Tongue (tissue), 1 donor: ENCODE measurements at regions not wholly inside any gene's neighbourhood (a gene's known extent, or its start where the extent isn't known, plus 50 kb on each side); places are given as distances from the start of the nearest gene placed in this dataset.
"Not testable (repeated sequence)": the region's sequence is repeated elsewhere in the genome, so short reads cannot be mapped to it uniquely, and the experiment has no call there.

Experiments used
- DNase-seq: peaks from one replicate; pipeline ENCODE4 v3.0.0-alpha.2; 2015

DNA sequence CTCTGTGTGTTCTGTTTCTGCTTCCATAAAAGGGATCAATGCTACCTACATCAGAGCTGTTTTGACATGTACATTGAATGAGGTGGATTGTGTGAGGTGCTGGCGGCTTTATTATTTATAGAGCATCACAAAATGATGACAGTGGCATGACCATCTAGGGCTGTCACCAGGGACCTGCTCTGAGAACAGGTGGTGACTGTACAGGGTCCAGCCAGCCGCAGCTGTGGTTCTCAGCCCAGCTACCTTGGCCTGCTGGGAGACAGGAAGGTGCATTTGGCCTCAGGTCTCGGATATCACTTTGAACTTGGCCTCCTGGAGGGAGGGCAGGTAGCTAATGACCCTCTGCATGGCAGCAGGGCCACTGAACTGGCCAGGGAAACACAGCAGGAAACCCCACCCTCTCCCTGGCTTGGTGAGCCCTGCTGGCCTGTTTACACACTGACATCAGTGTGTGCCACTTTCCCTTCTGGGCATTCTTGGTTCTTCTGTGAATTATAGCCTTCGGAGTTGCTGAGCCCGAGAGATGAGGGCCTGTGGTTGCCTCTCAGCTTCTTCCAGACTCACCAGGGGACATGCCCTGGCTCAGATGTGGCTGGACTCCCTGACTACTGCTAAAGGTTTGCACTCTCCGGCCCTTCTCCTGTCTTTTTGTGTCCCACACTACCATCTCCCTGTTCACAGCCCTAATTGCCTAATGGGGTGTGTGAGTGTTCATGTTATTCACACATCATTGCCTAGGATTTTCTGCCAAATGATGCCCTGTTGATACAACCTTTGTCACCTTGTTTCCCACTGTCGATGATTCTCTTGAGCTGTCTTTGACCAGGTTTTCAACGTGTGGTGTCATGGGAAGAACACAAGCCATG lies 109.2 kb upstream of the RAB12 start:
- DNase-seq, result no peak

DNA sequence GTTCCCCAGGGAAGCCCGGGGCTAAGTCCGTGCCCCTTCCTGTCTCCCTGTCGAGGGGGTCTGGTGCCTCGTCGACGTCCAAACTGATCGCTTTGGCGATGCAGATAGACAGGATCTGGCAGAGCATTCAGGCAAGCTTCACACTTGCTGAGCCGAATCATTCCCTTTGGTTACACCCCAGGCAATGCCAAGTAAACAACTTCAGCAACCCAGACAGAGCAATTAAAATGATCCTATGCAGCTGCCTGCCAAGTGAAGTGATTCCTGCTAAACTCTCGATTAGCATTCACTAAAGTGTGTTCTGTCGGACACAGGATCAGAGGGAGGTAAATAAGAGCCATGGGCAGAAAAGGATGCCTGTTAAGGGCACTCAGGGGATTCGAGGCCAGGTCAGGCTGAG lies 108.2 kb upstream of the RAB12 start:
- peak; percentile 79 for DNase-seq

DNA sequence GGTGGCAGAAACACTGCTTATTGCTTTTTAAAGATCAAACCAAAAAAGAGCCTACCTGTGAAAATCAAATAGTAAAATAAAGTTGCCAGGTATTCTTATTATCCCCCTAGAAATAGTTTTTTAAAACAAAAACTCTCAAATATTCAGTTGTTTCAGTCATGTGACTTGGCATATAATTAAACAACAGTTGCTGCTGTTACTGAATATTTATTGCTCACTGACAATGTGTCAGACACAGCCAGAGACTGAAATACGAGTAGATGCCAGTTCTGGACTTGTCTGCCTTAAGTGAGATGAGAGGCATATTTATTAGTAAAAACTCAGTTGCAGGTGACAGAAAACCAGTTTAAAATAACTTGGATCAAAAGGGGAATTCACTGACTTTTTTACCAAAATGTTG lies 106.0 kb upstream of the RAB12 start:
- DNase-seq, result no peak

DNA sequence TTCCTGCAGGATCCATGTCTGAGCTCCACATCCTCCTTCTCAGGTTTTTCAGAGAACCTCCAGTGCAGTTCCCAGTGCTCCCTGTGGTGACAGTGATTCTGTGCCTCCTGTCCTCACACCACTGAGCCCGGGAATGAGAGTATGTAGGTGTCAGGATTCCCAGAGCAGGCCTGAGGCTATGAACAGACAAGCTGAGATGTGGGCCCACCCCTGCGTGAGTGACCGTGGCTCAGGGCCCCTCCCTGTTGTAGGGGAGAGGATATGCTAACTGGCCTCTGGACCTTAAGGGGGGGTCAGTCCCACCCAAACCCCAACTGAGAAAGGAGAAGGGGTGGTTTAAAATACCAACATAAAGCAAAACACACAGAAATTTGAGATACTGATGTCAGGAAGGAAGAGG lies 104.8 kb upstream of the RAB12 start:
- DNase-seq, result no peak

DNA sequence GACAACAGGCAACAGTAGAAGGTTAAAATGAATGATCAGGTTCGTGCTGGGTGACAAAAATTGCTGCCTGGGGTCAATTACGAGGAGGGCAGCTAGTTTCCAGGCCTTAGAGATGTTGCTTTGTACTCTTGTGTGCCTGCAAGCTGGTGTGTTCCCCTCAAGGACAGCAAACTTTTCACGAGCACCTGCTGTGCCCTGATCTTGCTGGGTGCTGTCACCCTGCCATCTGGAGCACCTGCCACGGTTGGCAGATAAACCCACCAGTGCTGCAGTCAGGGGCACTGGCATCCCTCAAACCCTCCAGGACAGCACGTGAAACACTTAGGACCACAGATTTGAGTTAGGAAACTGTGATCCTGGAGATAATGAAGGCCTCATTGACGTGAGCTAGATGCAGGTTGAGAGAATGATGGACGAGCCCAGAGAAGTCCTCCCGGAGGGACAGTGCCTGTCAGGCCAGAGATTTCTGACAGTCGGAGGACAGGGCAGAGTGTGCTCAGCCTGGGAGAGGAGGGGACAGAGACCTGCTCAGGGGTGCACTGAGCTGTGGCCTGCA lies 104.3 kb upstream of the RAB12 start:
- no peak for DNase-seq

DNA sequence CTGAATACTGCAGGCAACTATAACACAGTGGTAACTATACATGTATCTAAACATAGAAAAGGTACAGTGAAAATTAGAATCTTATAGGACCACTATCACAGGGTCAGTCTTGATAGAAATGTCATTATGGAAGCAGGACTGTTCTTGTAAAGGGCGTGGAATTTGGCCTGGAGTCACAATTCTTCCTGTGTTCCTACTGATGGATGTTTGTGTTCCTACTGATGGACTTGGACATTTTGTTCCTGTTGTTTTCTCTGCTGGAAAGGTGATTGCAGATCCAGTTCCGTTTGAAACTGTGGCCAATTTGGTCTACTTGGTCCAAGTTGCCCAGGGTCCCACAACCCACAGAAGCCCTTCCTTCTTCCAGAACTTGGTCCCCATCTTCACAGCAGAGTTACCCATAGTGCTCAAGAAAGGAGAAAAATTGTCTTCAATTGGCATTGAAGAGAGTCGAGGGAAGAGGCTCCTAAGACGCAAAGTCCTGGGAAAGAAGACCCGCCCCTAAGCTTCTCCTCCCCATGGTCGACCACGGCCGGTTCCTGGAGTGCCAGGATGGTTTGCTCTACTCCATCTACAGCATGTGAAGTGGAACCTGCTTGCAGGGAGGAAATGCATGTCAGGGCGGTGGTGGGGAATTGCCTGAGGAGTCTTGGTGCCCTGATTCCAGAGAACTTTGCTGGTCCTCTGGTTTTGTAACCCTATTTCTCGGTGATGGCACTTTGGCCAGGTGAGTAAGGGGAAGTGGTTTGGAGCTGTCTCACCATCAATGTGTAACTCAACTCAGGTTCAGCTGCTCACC lies 102.8 kb upstream of the RAB12 start:
- no peak for DNase-seq

DNA sequence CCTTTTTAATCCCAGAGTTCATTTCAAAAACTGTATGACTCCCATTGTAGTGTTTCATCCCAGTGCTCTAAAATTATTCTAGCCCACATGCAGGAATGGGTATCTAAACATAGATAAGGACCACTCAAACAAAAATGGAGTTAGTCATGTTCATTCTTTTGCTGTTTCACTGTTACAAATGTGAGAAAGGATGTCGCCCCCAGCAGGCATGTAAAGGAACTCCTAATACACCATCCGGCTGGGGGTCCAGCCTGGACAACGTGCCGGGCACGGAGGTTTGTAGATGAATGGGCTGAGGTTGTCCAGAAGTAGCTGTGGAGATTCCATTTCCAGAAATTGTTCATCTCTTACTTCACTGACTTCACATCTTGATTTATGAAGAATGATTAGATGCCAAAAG lies 101.9 kb upstream of the RAB12 start:
- no peak for DNase-seq

DNA sequence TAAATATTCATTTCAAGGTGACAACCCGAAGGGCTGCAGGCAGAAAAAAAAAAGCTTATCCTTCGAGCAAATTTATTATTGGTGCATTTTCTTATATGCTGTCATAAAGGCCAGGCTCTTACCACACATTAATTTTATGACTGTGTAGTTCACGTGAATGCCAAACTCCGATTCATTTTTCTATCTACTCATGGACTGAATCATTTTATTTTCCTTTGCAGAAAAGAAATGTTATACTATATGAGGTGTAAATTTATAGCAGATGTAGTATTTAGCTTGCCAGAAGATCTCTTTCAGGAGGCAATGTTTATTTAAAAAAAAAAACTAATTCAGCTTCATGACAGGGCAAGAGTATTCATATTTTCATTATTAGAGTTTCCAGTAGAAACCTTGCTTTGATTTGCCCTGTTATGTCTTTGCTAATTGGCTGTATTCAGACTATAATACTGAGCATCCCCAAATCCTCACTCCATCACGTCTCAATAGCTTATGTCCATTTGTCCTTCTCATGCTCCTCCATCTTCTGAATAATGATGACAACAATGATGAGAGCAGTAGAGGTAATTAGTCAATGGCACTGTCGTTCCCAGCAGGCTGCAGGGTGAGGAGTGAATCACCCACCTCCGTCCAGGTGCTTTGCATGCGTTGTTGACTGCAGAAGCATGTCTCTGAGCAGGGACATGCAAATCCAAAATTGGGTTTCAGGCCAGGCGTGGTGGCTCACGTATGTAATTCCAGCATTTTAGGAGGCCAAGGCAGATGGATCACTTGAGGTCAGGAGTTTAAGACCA lies 101.1 kb upstream of the RAB12 start:
- no peak for DNase-seq

DNA sequence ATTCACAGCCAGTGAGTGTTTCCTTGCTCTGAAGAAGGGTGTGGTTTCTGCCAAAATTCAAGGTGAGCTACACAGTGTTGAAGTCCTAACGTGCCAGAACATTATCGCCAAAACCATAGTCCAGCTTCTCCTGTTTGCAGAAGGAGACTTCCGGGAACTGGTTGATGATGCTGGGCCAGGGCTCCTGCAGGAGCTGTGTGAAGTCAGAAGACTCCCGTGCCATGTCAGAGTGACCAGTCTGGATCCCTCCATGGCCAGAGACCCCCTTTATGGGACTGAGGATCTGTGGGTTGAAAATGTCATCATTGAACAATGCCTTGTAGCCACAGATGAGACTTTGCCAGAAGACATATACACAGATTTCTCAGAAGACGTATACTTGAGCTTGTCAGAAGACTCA lies 96.0 kb upstream of the RAB12 start:
- no peak for DNase-seq

DNA sequence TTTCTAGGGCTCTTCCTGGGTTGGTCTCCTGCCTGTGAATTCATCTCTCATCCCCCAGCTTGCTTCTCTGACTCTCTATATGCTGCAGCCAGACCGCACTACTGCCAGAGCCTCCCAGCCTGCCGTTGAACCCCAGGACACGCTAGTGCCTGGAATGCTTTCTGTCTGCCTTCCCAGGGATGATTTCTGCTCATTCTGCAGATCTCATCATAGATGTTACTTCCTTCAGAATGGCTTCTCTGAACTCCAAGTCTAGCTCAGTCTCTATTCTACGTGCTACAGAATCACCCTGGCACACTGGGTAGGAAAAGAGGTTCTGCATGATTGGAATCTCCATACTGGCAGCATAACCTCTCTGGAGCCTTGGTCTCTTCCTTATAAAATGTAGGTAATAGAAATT lies 94.8 kb upstream of the RAB12 start:
- DNase-seq, result no peak

DNA sequence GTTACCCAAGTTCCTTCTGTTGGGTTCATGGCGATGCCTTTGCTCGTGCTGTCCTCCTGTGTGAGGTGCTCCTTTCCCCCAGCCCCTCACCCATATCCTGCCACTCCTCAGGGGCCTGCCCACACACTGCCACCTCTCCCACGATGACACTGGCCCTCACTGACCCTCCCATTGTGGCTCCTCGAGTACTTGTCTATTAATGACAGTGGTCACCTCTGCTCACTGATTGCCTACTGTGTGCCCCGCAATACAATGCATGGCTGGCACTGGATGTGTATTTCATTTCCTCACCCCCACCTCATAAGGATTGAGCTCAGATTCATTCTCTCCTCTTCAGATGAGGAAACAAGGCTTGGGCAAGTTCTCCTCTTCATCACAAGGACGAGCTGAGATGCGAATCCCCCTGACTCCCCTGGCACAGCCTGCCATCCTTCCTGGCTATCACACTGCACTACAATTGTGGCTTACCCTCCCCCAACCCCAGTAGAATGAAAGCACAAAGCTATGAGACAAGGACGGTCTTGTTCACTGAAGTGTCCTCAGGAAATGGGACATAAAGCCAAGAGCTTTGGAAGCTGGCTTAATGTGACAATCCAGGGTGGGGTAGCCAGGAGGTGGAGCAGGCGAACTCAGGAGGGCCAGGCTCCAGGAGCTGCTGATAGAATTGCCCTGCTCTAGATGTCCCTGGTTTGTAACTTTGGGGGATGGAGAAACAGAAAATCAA lies 93.9 kb upstream of the RAB12 start:
- no peak for DNase-seq

DNA sequence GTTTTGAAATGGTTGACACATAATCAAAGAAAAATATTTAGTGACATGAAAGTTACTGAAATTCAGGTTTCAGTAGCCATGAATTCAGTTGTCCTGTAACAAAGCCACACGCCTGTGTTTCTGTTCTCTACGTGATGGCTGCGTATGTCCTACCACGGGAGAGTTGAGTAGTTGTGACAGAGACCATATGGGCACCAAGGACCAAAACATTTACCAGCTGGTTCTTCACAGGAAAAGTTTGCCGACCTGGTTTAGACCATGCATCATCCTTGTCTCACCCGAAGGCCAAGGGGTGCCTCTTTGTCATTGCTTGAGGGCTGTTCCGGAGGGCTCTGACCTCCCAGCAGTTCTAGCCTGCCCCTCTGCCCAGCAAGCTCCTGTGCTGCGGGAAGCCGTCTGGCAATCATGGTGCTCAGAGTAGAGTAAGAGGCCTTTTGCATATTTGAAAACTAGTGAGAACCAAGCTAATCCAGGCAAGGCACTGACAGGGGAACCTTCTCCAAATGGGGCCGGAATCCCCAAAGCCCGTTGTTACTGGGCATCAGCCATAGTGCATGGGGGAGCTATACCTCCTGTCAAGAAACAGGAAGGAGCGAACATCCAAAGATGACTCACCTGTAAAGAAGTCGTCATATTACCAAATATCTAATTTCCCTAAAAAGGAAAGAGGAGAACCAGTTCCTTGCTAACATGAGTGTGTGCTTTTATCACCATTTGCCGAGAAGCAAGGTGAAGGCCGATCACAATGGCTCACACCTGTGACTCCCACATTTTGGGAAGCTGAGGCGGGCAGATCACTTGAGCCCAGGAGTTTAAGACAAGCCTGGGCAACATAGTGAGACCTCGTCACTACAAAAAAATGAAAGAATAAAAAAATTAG lies 92.6 kb upstream of the RAB12 start:
- DNase-seq, result no peak

DNA sequence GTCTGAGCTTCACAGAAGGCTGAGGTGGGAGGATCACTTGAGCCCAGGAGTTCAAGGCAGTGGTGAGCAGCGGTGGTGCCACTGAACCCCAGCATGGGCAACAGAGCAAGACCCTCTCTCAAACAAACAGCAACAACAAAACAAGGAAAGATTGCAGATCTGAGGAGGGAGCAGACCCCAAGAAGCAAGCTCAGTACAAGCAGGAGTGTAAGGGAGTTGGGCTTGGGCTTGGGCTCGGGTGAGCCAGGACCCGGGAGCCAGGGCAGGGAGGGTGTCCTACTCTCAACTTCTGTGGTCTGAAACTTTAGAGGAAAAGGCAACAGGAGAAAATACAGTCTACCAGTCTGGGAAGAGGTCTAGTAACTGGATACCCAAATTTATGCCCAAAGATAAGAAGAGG lies 92.0 kb upstream of the RAB12 start:
- no peak for DNase-seq

DNA sequence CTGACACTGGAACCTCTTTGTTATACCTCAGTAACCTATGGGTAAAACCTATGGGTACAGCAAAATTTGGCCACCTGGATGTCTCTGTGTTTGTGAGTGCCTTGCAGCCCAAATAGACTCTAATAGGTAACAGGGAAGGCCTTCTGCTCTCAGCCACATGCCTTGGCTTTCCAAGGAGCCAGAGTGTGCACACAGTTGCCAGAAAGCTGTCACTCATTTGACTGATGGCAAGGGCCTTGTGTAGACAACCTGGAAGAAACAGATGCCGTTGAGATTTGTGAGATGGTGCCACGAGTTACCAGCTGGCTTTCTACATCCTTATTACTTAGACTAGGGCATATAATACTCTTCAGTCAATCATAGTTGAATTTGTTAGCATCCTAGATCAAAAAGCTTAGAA lies 90.1 kb upstream of the RAB12 start:
- no peak for DNase-seq

DNA sequence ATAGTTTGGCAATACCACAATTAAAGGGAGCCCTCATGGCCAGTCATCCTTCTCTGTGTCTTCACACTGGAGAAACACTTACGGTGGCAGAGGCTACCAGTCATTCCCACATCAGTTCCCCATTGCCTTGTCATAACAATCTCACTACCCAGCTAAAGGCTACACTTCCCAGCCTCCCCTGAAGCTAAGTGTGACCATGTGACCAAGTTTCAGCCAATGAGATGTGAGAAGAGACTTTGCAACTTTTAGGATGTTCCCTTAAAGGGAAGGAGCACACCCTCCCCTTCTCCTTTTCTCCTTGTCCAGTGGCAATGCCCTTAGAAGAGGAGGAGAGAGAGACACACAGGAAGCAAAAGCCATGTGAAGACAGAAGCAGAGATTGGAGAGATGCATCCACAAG lies 89.0 kb upstream of the RAB12 start:
- no peak for DNase-seq

DNA sequence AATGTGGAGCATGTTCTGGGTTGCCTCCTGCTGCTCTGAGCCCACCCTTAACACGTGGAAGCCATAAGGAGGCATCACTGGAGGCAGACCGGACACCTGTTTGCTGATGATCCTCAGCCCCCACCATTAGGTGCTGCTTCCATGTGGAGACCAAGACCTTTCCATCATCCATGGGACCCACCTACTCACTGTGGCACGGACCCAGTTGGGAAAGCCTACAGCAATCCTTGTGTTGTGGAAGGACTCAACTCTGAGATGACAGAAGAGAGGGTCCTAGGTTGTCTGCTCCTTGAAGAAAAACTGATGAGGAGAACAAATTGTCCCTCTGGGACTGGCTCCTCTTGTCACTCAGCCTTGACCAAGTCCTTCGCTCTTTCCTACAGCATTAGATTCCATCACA lies 86.5 kb upstream of the RAB12 start:
- DNase-seq, result no peak

DNA sequence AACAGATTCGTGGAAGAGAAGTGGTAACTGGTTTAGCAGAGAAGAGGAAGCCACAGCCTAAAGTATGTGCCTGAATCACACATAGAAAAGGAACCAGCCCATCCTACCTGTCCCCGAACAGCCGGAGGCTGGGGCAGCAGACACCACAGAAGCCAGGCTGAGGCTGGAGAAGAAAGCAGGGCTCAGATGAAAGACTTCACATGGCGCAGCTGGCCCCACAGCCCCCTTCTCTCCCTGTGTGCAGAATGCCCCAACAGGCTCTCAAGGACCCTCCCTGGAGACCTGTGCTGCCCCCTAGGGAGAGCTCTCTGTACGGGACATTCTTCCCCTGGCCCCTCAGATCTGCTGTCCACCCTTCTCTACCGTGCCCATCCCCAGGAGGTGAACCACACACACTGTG lies 83.5 kb upstream of the RAB12 start:
- DNase-seq, result no peak

DNA sequence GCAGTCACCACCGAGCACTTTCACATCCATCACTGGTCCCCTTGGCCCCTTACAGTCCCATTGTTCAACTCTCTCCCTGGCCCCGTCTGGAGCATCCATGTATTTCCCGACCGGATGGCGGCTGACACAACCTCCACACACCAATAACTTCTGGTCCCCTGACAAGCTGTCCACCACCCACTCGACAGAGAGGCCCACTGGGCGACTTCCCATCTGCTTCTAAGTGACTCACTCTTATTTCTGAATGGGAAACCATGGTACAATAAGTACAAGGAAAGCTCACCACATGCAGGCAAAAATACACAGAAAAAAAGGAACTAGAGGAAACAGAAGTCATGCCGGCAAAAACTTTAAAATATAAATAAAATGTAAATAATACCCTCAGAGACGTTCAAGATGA lies 82.9 kb upstream of the RAB12 start:
- DNase-seq, result no peak

DNA sequence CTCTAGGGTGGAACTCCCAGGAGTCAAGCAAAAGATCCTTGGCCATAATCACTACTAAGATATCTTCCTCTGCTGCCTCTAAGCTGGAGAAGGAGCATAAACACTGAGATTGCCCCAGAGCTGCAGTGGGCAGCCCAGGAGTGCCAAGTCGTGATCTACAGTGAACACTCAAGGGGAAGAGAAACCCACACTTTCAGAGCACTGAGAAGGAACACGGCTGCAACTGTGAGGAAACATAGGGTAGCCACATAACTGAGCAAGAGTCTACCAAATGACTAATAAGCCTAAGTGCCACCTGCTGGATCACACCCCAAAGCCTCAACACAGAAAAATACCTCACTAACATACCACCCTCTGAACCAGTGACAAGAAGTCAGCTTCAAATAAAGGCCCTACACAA lies 79.6 kb upstream of the RAB12 start:
- no peak for DNase-seq

DNA sequence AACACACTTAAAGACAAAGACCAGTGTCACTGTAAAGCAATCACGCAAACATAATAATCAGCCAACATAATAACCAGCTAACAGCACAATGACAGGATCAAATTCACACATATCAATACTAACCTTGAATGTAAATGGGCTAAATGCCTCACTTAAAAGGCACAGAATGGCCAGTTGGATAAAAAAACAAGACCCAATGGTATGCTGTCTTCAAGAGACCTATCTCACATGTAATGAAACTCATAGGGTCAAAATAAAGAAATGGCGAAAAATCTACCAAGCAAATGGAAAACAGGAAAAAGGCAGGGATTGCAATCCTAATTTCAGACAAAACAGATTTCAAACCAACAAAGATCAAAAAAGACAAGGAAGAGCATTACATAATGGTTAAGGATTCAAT lies 78.2 kb upstream of the RAB12 start:
- DNase-seq, result not testable (repeated sequence)

DNA sequence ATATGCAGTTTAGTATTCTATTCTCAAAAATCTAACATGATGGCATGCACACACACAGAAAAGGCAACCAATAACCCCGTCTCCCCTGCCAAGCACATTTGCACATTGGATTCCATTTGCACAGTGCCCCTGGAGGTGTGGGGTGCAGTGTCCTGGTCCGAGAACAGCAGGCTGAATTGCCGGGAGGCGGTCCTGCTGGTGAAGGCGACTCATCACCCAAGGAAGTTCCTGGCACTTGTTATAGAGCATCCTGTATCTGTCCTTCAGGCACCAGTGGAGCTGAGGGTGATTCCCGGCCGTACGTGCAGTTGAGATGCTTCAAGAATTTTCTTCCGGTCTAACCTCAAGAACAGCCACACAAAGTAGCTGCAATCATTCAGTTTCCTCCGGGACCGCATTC lies 73.0 kb upstream of the RAB12 start:
- DNase-seq, result no peak
